Keratinocyte (primary cell): ENCODE measurements at regions not wholly inside any gene's neighbourhood (a gene's known extent, or its start where the extent isn't known, plus 50 kb on each side); places are given as distances from the start of the nearest gene placed in this dataset.

Experiments used
- DNase-seq: peaks from one replicate; pipeline ENCODE4 v3.0.0-alpha.2; 2011; ENCODE audit warnings: low read depth, missing footprints, low spot score
- FAIRE-seq: peaks from 2 replicates; lab custom pipeline; 2011; peaks lifted over from hg19 to GRCh38; lab: Jason Lieb, UNC
- H2AFZ ChIP-seq: 2 replicates; pipeline ENCODE4 v1.6.0; 2012; ENCODE audit warnings: low read length, control low read depth, inconsistent platforms; ENCODE audit not compliant: control insufficient read depth
- H3K27ac ChIP-seq: 2 replicates; pipeline ENCODE4 v1.5.1; 2011; ENCODE audit warnings: low read length; ENCODE audit not compliant: control insufficient read depth, insufficient read depth
- H3K27me3 ChIP-seq: 3 replicates; pipeline ENCODE4 v1.6.0; 2011; ENCODE audit warnings: low read length; ENCODE audit not compliant: control insufficient read depth, insufficient read depth; ENCODE audit errors: extremely low read depth
- H3K36me3 ChIP-seq, 2 experiments: 2 replicates in 1 of 2; 3 replicates in 1 of 2; pipeline ENCODE4 v1.5.1; 2011; ENCODE audit warnings: low read length in 2 of 2, mild to moderate bottlenecking in 1 of 2; ENCODE audit not compliant: control insufficient read depth in 2 of 2, insufficient read depth in 2 of 2; ENCODE audit errors: extremely low read depth in 1 of 2
- H3K4me1 ChIP-seq: 3 replicates; pipeline ENCODE4 v1.5.1; 2011; ENCODE audit warnings: low read length; ENCODE audit not compliant: control insufficient read depth, insufficient read depth; ENCODE audit errors: extremely low read depth
- H3K4me2 ChIP-seq: 3 replicates; pipeline ENCODE4 v1.6.0; 2011; ENCODE audit warnings: low read depth, low read length; ENCODE audit not compliant: control insufficient read depth, insufficient read depth; ENCODE audit errors: extremely low read depth
- H3K4me3 ChIP-seq, 3 experiments: fragments of 200-600 bp in 1 of 3; sonication (generic) in 1 of 3; 2 replicates in 2 of 3; 3 replicates in 1 of 3; pipeline ENCODE4 v1.5.1; 2011 to 2016; ENCODE audit warnings: low read length in 3 of 3, mild to moderate bottlenecking in 3 of 3, control low read depth in 2 of 3, inconsistent platforms in 1 of 3, low read depth in 1 of 3, mixed read lengths in 1 of 3, mixed run types in 1 of 3, moderate library complexity in 1 of 3; ENCODE audit not compliant: control insufficient read depth in 2 of 3, insufficient read depth in 2 of 3; ENCODE audit errors: extremely low read depth in 1 of 3
- H3K79me2 ChIP-seq: 2 replicates; pipeline ENCODE4 v1.6.0; 2012; ENCODE audit warnings: low read length; ENCODE audit not compliant: control insufficient read depth, insufficient read depth
- H3K9ac ChIP-seq: 3 replicates; pipeline ENCODE4 v1.6.0; 2011; ENCODE audit warnings: low read length; ENCODE audit not compliant: control insufficient read depth, insufficient read depth; ENCODE audit errors: extremely low read depth
- H3K9me1 ChIP-seq: 3 replicates; pipeline ENCODE4 v1.6.0; 2011; ENCODE audit warnings: low read length; ENCODE audit not compliant: control insufficient read depth, insufficient read depth; ENCODE audit errors: extremely low read depth
- H3K9me3 ChIP-seq: 2 replicates; pipeline ENCODE4 v1.5.1; 2012; ENCODE audit warnings: low read depth, low read length; ENCODE audit not compliant: control insufficient read depth
- H4K20me1 ChIP-seq: 3 replicates; pipeline ENCODE4 v1.6.0; 2011; ENCODE audit warnings: low read length; ENCODE audit not compliant: control insufficient read depth, insufficient read depth; ENCODE audit errors: extremely low read depth
- CTCF ChIP-seq, 3 experiments: IDR thresholded peaks in 1 of 3; conservative IDR thresholded peaks in 1 of 3; optimal IDR thresholded peaks in 1 of 3; 2 replicates in 2 of 3; 3 replicates in 1 of 3; pipeline versions ENCODE3 to v1.5.1; 2011; ENCODE audit warnings: low read length in 3 of 3, mild to moderate bottlenecking in 3 of 3, moderate library complexity in 2 of 3, control low read depth in 1 of 3, inconsistent platforms in 1 of 3; ENCODE audit not compliant: insufficient read depth in 2 of 3; ENCODE audit errors: extremely low read depth in 1 of 3
- EZH2 ChIP-seq: IDR thresholded peaks from one replicate; pipeline ENCODE4 v1.6.1; 2012; ENCODE audit warnings: inconsistent platforms, mild to moderate bottlenecking, low read length, moderate library complexity
- dilution Hi-C: fragments of 300-500 bp; cut with MboI; formaldehyde crosslinking; loops from one replicate; pipeline ENCODE4 v1.7.0; 2020; ENCODE audit warnings: low sequenced_read_pairs; ENCODE audit not compliant: extremely low pct_ligation_motif_present

DNA sequence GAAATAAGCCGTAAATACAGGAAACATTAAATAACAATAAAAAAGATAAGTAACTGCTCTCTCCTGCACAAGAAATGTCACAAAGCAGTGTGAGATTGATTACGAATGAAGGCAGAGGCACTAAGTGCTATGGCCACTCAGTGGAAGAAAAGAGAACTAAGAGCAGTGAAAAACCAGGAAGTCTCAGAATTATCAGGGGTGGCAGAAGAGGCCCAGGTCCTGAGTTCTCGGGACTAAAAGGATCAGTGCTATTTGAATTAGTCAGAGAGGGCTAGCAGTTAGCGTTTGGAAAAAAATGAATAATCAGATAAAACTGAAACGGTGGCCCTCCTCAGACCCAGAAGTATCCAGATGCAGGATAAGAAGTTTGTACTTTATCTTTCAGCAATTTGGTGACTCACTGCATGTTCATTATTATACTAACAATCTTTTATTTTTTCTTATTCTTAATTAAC lies 367.1 kb downstream of the ZEB2 start:
- FAIRE-seq (no peak), DNase-seq (no peak)
- no peaks in the 10 kb centered on the region for H3K4me1 ChIP-seq
- H4K20me1 ChIP-seq = no peaks in the 10 kb centered on the region
- H3K4me3 ChIP-seq = no peak overlapping the region
- H3K36me3 ChIP-seq = no peaks in the 10 kb centered on the region
- dilution Hi-C loops = no loop called here
- no peaks in the 10 kb centered on the region for H3K79me2 ChIP-seq
- no peak overlapping the region for H3K27ac ChIP-seq
- H3K9me1 ChIP-seq = no peaks in the 10 kb centered on the region
- no peak for TF ChIP-seq EZH2
- no peak for TF ChIP-seq CTCF (optimal IDR thresholded peaks at IDR 0.05 in 1 of 3, IDR thresholded peaks at IDR 0.05 in 1 of 3, conservative IDR thresholded peaks at IDR 0.05 in 1 of 3; ENCODE audit: extremely low read depth in 1 of 3, insufficient read depth in 2 of 3, low read length in 3 of 3)
- no peak overlapping the region for H2AFZ ChIP-seq
- no peak overlapping the region for H3K9ac ChIP-seq
- no peak overlapping the region for H3K4me2 ChIP-seq
- no peaks in the 10 kb centered on the region for H3K9me3 ChIP-seq
- no peaks in the 10 kb centered on the region for H3K27me3 ChIP-seq

- no peaks in the 10 kb centered on the region for H3K27me3 ChIP-seq
- H3K9me1 ChIP-seq = no peaks in the 10 kb centered on the region
- no peaks in the 10 kb centered on the region for H3K36me3 ChIP-seq
- no peaks in the 10 kb centered on the region for H3K4me1 ChIP-seq
- H3K4me3 ChIP-seq = no peak overlapping the region
- DNase-seq = no peak
- H4K20me1 ChIP-seq = no peaks in the 10 kb centered on the region
- no peak overlapping the region for H3K27ac ChIP-seq
- no peaks in the 10 kb centered on the region for H3K9me3 ChIP-seq
- no peak for FAIRE-seq
- H3K9ac ChIP-seq = no peak overlapping the region
- TF ChIP-seq CTCF (optimal IDR thresholded peaks at IDR 0.05 in 1 of 3, IDR thresholded peaks at IDR 0.05 in 1 of 3, conservative IDR thresholded peaks at IDR 0.05 in 1 of 3; ENCODE audit: extremely low read depth in 1 of 3, insufficient read depth in 2 of 3, low read length in 3 of 3) = no peak
- TF ChIP-seq EZH2 = no peak
- H3K4me2 ChIP-seq = no peak overlapping the region
- no peaks in the 10 kb centered on the region for H3K79me2 ChIP-seq
- H2AFZ ChIP-seq = no peak overlapping the region
- dilution Hi-C loops = no loop called here
Measured at GRCh38 chr2:144151851-144152250, 368.1 kb downstream of the ZEB2 start.
